ENCODE measurements at regions not wholly inside any gene's neighbourhood (a gene's known extent, or its start where the extent isn't known, plus 50 kb on each side); places are given as distances from the start of the nearest gene placed in this dataset.
"Not testable (repeated sequence)": the region's sequence is repeated elsewhere in the genome, so short reads cannot be mapped to it uniquely, and the experiment has no call there.

DNA sequence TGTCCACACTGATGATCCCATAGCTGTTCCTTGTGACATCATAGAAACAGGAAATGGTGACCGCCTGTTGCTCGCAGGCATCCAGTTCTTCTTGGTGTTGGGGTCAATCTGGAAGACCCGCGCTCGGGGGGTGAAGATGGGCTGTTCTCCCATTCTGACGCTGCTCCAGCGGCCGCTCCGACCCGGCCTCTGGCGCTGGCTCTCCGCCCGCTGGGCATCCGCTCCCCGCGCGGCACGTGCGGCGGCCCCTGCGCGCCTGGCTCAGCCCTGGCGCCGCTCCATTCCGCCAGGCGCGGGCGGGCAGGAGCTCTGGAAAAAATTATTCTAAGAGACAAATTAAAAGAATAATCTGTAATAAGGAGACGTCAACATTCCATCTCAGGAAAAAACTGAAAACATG is 761.1 kb downstream of the TMEM121 start:
- ChIA-PET POLR2A (ENCODE audit: low non-redundant PET) (no interaction called here), CTCF (interaction anchor here (0.7 kb wide), 1 partner anchor 185 kb away, joined by 3 read pairs; no protein-coding TSS in a partner anchor)
- TF ChIP-seq, protein P1, sequence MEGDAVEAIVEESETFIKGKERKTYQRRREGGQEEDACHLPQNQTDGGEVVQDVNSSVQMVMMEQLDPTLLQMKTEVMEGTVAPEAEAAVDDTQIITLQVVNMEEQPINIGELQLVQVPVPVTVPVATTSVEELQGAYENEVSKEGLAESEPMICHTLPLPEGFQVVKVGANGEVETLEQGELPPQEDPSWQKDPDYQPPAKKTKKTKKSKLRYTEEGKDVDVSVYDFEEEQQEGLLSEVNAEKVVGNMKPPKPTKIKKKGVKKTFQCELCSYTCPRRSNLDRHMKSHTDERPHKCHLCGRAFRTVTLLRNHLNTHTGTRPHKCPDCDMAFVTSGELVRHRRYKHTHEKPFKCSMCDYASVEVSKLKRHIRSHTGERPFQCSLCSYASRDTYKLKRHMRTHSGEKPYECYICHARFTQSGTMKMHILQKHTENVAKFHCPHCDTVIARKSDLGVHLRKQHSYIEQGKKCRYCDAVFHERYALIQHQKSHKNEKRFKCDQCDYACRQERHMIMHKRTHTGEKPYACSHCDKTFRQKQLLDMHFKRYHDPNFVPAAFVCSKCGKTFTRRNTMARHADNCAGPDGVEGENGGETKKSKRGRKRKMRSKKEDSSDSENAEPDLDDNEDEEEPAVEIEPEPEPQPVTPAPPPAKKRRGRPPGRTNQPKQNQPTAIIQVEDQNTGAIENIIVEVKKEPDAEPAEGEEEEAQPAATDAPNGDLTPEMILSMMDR (conservative IDR thresholded peaks at IDR 0.05; ENCODE audit: low read depth) = no peak
- no peak for DNase-seq (ENCODE audit: low spot score)
- no peak overlapping the region for H3K27ac ChIP-seq

DNA sequence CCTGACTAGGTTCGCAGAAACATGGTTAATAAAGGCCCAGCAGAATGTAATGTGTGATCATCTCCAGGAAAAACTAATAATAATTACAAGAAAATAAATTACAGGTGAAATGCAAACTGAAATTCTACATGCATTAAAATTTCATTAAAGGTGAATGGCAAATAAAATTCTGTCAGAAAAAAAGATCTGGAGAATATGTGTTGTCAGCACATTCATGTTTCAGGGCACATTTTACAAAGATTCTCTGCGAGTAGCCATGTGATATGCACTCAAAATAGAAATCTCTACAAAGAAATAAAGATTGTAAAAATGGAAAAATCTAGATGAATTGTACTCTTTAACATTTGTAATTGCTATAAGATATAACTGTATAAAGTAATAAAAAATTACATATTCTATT is 765.2 kb downstream of the TMEM121 start:
- CTCF ChIA-PET = no interaction called here
- no peak overlapping the region for H3K27ac ChIP-seq
- TF ChIP-seq, protein P1 (conservative IDR thresholded peaks at IDR 0.05; ENCODE audit: low read depth) = no peak
- no peak for DNase-seq (ENCODE audit: low spot score)
- POLR2A ChIA-PET (ENCODE audit: low non-redundant PET) = no interaction called here

DNA sequence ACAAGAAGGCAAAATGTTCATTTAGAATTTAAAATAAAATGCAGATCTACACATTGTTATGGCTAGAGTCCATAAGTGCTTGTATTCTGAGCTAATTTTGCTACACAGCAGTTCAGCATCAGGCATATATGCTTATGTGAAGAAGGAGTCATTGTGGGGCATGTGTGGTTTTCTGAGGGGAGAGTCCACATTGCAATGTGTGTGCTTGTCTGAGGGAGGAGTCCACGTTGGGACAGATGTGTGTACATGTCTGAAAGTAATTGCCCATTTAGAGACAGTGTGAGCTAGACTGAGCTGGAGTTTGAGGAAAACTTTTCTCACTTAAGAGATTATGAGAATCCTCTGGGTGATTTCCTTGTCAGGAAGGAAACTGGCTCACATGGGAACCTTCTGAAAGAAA is 767.9 kb downstream of the TMEM121 start:
- POLR2A ChIA-PET (ENCODE audit: low non-redundant PET) = no interaction called here
- H3K27ac ChIP-seq = no peak overlapping the region
- CTCF ChIA-PET = interaction anchor here (0.6 kb wide), 1 partner anchor 90 kb away, joined by 3 read pairs; no protein-coding TSS in a partner anchor
- no peak for DNase-seq (ENCODE audit: low spot score)
- TF ChIP-seq, protein P1 (conservative IDR thresholded peaks at IDR 0.05; ENCODE audit: low read depth) = no peak

DNA sequence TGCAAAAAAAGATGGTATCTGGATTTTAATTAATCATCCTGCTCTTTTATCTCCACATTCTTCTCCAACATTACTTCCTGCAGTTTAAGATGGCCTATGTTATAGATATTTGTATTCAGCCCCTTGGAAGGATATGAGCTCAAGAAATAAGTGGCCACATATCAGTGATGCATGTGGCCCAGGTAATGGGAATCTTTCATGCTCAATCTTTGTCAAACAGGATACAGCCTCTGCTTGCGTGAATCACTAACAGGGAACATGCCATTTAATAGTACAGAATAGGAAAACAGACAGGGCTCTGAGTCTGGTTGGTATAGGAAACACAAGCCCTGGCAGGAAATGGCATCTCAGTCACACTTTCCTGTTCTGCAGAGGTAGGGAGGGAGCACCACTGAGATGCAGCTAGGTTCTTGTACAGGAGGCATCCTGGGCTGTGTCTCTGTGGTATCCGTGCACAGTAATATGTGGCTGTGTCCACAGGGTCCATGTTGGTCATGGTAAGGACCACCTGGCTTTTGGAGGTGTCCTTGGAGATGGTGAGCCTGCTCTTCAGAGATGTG is 774.6 kb downstream of the TMEM121 start:
- DNase-seq (ENCODE audit: low spot score); CTCF ChIA-PET; H3K27ac ChIP-seq; POLR2A ChIA-PET (ENCODE audit: low non-redundant PET): not testable (repeated sequence)

DNA sequence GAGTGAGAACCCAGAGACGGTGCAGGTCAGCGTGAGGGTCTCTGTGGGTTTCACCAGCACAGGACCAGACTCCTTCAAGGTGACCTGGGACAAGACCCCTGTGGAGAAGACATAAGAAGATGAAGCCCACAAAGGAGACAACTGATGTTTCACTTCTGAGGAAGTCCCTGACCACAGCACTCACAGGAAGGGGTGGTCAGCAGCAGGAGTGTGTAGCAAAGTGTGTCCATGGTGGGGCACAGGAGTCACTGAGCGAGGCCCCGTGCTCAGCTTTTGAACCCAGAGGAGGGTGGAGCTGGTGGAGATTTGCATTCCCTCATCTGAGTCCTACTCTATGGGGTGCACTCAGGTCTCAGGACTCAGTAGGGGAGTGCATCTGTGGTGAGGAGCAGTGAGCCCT is 775.2 kb downstream of the TMEM121 start:
- CTCF ChIA-PET; H3K27ac ChIP-seq; DNase-seq (ENCODE audit: low spot score); POLR2A ChIA-PET (ENCODE audit: low non-redundant PET): not testable (repeated sequence)

DNA sequence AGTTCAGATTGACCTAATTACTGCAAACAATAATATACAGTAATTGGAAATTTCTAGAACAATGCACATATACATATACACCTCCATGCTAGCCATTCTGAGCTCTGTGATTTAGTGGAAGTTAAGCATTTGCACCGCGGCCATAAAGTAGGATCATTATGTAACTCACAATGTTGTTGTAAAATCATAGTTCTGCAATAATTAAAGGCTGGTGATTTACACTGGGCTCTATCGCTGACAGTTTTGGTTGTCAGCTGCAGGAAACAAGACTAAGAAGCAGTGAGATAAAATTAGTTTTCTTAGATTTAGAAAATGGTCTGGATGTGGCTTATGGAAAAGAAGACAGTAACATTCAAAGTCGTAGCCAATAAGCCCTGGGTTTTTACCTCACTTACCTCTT is 776.3 kb downstream of the TMEM121 start:
- POLR2A ChIA-PET (ENCODE audit: low non-redundant PET) = no interaction called here

DNA sequence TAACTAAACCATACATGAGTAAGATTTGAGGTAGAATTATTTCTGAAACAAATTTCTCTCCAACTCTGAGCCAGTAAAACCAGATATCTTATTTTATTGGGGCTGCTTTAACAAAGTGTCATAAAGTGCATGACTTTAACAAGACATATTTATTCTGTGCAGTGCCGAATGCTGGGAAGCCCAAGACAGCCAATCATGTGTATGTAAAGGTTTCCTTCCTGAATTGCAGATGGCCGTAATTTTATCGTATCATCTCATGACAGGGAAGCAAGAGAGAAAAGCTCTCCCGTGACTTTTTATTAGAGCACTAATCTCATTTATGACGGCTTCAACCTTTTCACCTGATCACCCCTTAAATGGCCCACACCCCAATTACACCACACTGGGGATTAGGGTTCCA is 777.9 kb downstream of the TMEM121 start:
- DNase-seq (ENCODE audit: low spot score) = no peak
- no peak overlapping the region for H3K27ac ChIP-seq
- TF ChIP-seq, protein P1 (conservative IDR thresholded peaks at IDR 0.05; ENCODE audit: low read depth) = no peak
- POLR2A ChIA-PET (ENCODE audit: low non-redundant PET) = no interaction called here
- CTCF ChIA-PET = no interaction called here

More for the DNA sequence above, 776.3 kb downstream of the TMEM121 start:
- DNase-seq (ENCODE audit: low spot score) = no peak
- TF ChIP-seq, protein P1 (conservative IDR thresholded peaks at IDR 0.05; ENCODE audit: low read depth) = no peak
- CTCF ChIA-PET = no interaction called here
- H3K27ac ChIP-seq = no peak overlapping the region

DNA sequence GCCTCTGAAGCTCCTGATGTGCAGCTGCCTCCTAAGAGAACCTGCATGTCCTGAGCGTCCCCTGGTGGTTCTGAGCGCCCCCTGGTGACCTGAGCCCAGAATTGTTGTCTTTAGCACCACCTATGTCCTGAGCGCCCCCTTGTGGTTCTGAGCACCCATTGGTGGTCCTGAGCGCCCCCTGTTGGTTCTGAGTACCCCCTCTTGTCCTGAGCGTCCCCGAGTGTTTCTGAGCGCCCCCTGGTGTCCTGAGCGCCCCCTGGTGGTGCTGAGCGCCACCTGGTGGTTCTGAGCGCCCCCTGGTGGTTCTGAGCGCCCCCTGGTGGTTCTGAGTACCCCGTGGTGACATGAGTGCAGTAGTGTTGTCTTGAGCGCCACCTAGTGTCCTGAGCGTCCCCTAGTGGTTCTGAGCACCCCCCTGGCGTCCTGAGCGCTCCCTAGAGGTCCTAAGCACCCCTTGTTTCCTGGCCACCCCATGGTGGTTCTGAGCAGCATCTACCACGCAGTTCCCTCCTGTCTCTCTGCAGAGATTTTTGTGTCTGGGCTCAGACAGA is 782.5 kb downstream of the TMEM121 start:
- TF ChIP-seq, protein P1 (conservative IDR thresholded peaks at IDR 0.05; ENCODE audit: low read depth) = peak; percentile 50
- ChIA-PET POLR2A (ENCODE audit: low non-redundant PET) (no interaction called here), CTCF (no interaction called here)
- DNase-seq (ENCODE audit: low spot score) = no peak
- H3K27ac ChIP-seq = no peak overlapping the region
